GM18520 (cell line): ENCODE measurements at regions not wholly inside any gene's neighbourhood (a gene's known extent, or its start where the extent isn't known, plus 50 kb on each side); places are given as distances from the start of the nearest gene placed in this dataset.

Source experiments
- ATAC-seq: cut with Tn5 transposase; IDR thresholded peaks from one replicate; pipeline ENCODE4 v1.9.1; 2021; ENCODE audit not compliant: unreplicated experiment

DNA sequence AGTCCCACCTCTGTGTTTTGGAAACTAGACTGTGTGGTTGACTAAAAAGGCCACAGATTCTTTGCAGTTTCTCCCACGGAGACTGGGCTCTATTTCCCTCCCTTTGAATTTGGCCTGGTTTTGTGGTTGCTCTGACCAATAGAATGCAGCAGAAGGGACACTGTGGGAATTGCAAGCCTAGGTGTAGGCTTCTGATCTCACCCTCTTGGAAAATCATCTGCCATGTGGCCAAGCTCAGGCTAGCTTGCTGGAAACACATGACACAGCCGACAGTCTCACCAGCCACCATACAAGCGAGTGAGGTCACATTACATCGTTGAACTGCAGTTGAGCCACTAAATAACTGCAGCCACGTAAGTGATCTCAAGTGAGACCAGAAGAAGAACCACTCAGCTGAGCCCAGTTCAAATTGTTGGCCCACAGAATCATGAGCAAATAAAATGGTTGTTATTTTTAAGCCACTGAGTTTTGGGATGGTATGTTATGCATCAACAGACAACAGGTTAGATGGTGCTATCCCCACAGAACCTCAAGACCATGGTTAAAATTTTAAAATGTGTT is 319.1 kb upstream of the MEX3C start:
- ATAC-seq, result no peak

DNA sequence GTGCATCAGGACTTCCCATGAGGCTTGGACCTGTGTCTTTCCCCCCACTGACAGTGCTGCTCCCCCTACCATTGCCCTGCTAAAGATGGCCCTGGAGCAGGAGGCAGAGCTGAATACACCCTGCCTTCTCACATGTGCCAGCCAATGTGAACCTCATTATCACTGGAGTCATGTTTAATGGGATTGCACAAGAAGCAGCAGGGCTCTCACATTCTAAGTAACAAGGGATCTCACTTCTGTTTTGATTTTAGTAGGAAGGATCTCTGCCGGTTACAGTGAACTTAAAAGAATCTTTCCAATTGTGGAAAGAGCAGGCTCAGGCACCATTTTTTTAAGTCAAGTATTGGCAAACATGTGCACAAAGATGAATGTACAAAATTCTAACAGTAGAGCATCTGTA is 322.1 kb upstream of the MEX3C start:
- ATAC-seq, result no peak

DNA sequence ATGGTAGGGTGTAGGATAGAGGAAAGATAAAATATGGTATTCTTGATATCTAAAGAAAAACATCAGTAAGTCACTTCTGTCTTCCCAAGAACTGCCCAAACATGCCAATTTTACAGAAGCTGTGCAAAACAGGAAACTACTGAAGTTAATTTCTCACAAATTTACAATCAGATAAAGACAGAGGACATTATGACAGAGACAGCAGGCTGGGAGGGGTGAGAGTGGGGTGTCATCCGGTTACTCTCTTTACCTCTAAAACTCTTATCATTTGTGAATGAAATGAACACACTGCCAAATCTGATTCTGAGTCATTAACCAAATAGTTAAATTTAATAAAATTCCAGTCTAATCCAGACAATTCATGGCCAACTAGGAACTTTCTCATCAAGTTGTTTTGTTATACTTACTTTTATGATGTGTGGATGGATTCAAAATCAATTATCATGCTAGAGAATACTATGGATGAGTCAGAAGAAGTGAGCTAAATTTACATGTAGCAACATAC is 323.2 kb upstream of the MEX3C start:
- no peak for ATAC-seq

DNA sequence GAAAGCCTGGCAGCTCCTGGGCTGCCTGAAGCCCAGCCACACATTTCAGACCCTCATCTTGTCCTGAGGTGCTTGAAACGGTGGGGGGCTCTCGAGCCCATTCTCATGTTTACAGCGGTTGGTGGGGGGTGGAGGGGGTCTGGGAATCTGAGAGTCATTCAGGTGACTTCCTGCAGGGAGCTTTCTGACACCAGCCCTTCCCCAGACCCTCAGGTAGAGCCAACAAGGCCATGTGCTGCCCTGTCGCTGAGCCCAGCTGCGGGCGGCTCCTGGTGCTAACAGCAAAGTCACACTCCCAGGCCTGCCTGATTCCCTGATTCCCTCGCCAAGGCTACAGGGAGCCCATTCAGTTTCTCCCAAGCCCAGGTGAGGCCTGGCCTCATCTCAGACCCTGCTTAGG is 324.9 kb upstream of the MEX3C start:
- ATAC-seq, result no peak

DNA sequence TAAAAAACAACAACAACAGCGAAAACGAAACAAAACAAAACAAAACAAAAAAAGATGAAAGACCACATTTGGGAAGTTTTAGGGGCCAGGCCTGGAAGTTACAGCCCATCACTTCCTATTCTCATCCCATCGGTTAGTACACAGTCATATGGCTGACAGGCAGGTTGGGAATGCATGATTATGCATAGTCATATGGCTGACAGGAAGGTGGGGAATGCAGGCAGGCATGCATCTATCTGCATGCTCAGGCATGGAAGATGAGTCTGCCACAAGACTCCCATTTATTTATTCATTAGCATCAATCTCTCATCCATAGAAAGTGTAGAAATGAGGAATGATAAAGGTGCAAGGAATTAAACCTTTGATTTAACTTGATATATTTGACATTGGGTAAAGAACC is 325.3 kb upstream of the MEX3C start:
- no peak for ATAC-seq

DNA sequence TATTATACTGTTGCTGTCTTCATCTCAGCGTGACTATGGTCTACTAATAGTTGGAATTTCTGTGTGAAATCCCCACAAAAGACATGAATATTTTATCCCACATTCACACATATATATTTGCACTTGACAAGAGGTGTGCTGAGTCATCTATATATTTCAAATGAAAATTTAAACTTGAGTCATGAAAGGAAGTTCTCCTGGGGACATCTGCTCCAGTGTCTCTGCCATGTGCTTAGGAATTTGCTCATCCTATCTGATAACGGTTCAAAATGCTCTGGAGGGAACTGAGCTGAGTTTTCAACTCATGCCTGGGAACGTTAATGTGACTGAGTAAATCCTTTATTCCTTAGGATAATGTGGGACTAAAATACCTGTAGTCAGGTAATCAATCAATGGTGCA is 326.2 kb upstream of the MEX3C start:
- ATAC-seq, result no peak

DNA sequence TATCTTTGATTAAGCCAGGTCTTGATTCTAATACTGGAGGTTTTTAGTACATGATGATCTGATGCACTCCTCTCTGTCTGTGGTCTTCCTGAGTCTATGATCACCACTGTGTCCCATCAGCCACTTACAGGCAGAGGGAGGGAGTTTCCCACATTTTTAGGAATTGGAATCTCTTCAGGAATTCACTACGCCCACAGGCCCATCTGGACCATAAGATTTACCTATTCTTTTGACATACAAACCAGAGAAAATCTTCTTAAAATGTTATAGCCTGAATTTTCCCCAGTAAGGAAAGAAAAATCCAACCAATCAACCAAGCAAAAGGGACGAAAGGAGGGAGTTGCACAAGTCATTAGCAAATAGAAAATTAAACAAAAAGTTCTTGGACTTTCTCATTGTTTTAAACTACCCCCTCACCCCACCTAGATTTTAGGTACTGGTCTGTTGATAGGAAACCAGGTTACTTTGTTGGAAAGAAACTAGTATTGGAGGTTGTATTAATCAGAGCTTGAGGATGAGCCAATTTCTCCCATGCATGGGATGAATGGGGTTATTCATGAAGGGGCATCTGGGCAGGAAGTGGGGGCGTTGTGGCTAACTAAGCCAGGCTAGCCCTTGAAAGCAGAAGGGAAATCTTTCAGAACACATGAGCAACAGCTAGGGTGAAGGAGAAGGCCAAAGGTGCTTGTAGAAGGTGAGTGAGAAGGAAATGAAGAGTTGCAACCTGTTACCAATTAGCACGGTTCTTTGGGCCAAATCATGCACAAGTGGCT is 328.2 kb upstream of the MEX3C start:
- no peak for ATAC-seq

DNA sequence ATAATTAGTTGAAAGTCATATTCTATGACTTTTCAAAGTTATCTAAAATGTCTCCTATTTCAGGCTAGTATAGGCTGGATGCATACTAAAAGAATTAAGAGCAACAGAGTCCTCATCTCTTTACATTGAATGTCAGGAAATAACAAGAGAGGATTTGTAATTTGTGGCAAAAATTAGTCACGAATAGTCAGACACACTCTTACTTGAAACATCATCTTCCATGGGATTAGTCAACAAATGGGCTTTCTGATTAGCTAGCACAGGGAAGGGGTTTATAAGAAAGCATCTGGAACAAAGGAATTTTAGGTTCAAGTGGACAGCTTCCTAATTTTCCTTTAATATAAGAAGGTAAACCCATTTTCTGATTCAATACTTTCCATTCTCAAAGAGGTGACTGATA is 330.3 kb upstream of the MEX3C start:
- ATAC-seq, result no peak

DNA sequence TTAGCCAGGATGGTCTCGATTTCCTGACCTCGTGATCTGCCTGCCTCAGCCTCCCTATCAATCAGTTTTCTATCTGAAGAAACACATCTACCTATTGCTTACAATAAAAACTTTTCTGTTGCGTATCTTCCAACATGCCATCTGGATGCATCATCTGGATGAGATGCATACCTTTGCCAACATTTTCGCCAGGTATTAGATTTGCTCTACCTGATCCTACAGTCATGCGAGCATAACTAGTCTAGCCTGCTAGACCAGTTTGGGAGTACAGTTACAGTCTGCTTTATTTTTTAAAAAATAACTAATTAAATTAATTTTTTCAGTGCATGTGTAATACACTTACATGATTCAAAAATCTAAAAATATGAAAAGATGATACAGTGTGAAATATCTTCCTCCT is 334.0 kb upstream of the MEX3C start:
- ATAC-seq, result no peak

DNA sequence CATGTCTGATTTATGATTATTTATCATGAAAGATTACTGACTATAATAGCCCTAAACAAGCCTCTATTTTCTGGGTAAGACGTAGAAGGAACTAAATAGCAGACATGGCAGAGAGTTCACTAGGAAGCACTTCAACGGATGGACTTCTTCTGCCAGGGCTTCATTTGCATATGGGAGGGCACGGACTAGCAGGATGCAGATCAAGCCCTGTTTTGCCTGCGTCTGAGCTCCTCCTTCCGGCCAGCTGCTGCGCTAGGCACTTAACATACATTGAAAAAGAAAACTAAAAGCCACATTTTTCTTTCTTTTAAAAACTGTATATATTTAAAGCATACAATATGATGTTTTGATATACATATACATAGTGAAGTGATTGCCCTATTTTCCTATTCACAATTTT is 340.0 kb upstream of the MEX3C start:
- peak; percentile 96 for ATAC-seq

DNA sequence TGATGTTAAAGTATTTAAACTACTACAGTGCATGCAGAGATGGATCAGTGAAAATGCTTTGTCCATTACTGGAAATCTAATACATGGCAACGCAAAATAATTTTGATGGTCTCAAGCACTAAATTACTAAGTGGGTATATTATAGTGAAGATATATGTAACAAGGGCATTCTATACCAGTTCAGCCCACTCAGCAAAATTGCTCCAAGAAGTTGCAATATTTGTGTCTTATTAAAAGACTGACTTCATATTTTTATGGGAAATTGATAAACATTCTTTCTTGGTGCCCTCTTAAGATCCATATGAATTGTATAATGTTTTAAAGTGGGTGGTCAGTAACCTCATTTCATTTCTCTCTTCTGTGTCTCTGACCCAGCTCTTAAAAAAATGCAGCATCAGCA is 343.1 kb upstream of the MEX3C start:
- no peak for ATAC-seq

DNA sequence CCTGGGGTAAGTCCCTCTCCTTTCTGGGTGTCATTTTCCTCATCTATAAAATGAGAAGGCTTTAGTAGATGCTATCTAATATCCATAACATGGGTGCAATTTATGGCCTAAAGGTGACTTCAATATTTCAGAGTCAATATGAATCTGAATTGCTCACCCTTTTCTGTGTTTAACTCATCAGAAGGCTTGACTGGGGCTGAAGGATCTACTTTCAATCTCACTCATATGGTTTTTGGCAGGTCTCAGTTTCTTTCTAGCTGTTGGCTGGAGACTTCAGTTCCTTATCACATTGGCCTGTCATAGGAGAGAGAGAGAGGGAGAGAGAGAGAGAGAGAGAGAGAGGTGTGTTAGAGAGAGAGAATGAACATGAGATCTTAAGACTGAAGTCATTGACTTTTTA is 343.7 kb upstream of the MEX3C start:
- no peak for ATAC-seq

DNA sequence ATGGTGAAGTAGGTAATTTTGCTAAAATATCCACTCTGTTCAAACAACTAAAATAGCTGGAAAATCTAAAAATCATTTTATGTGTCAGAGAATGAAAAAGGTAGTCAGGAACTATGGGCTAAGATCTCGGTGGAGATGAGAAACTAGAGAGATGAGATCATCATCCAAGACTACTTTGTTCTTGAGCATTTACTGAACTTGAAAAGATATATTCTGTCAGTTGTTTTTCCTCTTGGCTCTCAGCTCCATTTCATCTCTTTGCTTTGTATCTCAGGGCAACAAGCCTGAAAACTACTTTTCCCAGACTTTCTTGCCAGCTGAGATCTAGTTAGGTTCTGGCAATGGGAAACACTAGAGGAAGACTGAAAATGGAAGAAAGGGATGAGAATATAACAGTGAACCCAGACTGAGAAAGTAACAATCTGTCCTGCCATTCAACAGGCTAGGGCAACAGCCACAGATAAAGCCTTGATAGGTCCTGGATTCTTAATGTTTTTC is 346.2 kb upstream of the MEX3C start:
- ATAC-seq, result no peak

DNA sequence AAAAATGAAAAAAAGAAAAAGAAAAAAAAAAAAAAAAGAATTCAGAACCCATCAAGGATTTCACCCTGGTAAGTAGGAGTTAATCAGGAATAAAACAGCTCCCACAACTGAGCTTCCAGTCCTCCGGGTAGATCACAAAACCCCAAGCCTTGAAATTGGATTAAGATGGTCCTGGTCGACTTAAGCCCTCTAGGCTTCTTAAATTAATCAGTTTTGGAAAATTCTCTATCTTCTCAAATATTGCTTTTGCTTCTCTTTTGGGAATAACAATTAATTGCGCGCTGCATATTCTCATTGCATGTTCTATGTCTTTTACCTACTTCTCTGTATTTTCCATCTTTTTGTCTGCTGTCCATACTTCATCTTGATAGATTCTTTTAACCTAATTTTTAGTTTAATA is 348.0 kb upstream of the MEX3C start:
- no peak for ATAC-seq

DNA sequence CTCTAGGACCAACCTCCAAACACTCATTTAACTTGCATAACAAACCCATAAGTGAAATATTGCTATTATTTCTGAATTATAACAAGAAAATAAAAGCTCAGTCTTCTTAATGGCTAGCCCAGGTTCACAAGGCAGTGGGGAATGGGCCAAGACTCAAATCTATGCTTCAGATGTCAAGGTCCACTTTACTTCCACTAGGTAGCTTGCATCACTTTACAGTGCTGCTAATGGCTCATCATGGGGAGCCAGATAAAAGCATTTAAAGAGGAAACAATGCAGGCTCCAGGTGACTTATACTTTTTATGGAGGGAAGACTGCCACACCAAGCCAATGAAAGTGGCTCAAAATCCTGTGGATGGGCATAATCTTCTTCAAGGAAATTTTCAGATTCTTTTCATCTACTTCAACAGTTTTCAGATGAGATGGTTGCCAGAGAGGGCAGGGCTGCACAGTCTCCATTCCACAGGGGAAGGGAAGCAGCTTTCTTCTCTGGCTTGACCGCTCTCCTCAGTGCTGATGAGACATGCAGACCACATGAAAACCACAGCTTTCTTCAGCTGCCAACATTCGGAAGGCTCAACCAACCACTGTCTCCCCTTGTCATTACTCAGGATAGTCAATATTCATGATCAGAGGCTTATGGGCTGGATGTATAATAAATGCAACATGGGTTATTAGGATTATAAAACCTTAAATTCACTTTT is 361.9 kb upstream of the MEX3C start:
- ATAC-seq, result no peak

DNA sequence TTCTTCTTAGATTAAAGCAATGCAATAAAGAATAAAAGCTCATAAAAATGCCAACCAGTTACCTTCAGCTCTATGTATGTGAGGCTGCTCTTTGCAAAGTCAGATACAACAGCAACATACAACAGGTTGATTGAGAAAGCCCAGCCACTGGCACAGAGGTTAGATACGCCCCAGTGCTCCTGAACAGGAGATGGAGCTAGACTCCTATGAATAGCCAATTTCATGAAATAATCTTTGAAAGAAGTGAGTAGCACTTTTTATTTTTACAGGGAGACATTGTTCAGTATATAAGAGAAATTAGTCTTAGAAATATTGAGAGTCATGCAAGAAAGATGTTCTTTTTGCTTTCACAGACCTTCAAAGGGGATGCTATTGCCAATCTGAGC is 362.4 kb upstream of the MEX3C start:
- no peak for ATAC-seq

DNA sequence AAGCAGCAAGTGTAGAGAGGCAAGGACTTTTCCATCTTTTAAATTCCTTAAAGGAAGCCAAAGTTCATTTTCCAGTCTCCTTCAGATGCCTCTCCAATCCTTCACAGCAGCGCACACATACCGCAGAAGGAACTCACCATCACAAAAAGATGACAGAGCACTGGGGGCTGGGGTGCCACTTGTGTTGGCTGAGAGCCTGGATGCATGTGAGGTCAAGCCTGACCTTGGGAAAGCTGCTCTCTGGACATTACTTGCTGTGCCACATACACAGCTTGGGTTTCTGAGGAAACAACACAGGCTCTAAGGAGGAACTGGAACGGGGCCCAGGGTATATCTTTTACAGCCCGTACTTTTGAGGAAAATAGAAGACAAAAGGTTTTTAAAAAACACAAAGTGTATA is 364.3 kb upstream of the MEX3C start:
- no peak for ATAC-seq

DNA sequence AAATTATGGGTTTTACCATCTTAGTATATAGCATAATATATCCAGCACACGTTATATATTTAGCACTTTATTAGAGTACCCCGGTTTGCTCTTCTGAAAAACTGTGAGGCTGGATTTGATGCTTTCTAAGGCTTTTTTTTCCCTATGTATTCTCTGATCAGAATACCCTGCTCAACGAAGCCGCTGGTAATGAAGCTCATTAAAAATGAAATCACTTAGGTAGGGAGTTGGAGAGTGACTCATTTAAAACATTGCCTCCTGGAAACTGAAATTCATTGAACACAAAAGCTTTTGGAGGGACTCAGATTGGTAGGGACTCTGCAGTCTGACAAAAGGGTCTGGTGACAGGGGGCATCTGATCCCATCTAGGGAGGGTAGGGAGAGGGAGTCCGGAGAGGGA is 365.4 kb upstream of the MEX3C start:
- no peak for ATAC-seq

DNA sequence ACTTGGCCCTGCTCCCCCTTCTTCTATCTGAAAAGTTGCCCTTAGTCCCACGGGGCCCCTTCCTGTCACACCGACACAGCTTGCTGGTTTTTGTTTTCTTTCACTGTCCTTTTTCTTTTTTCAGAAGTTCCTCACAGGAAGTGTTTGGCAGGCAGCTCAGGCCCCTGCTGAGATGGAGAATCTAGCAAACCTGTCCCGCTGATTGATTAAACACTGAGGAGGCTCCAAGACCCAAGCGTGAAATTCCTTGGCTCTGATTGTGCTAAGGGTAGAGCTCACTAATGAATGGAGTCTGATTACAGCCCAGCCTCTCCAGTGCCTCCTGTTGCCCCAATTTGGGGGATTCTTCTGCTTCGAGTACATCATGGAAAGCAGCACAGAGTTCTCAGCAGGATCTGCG is 365.9 kb upstream of the MEX3C start:
- ATAC-seq, result no peak

DNA sequence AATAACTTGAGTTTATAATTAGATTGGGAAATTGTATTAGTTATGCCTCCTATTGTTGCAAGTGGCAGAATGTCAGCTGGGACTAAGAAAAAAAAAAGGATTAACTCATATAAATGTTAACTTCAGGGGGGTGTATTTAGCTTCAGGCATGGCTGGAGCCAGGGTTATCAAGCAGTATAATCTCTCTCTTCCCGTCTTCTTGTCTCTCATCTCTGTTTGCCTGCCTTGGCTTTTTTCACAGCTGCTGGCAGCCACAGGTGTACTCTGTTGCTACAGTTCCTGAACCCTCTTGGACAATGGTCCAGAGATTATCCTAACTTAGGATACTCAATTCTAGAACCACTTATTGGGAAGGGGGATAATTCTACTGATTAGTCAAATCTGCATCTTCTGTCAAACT is 370.7 kb upstream of the MEX3C start:
- no peak for ATAC-seq

DNA sequence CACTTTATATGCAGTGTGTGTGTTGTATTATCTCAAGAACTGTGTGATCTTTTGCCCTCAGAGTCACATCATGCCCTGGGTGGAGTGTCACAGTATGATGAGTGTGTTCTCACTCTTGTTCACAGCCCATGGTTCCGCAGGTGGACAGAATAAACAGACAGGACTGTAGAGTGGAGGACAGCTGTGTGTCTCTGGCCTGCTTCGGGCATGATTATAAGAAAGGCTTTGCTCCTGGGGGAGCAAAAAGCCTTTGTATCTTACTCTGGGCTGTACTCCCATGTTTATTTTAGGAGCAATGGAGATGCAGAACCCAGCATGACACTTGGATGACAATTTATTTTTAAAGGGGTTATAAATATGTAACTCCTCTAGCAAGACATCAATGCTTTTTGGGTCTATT is 371.7 kb upstream of the MEX3C start:
- no peak for ATAC-seq

DNA sequence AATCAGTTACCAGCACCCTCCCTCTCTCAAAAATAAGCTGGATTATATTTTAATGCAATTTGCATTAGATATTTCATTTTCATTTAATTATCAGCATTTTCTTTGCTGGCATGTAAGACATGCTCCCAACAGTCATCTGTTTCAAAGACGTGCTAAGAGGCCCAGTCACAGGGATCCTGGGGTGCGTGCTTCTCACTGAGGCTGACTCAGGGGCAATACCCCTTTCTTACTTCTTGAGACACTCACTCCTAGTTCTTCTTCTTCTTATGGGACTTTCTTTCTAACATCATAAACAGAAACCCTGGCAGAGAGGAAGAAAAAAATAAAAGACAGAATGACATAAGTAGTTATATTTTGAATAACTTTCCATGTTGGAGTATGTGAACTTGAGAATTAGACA is 372.1 kb upstream of the MEX3C start:
- ATAC-seq, result no peak
